GM18868 (cell line): ENCODE measurements at regions not wholly inside any gene's neighbourhood (a gene's known extent, or its start where the extent isn't known, plus 50 kb on each side); places are given as distances from the start of the nearest gene placed in this dataset.

ENCODE experiments used
- ATAC-seq: cut with Tn5 transposase; IDR thresholded peaks from one replicate; pipeline ENCODE4 v1.9.1; 2021; ENCODE audit warnings: mild to moderate bottlenecking, moderate library complexity; ENCODE audit not compliant: unreplicated experiment

- ATAC-seq: no peak
These were observed 173.5 kb upstream of the FN1 start for GRCh38 chr2:215609089-215610032.

- ATAC-seq: no peak
These were observed 171.9 kb upstream of the FN1 start for GRCh38 chr2:215607766-215608165.

GRCh38 chr2:215606219-215606618, 170.4 kb upstream of the FN1 start:
- no peak for ATAC-seq

- ATAC-seq: no peak
These were observed 169.3 kb upstream of the FN1 start for GRCh38 chr2:215605214-215605613.

- no peak for ATAC-seq
These were observed 168.7 kb upstream of the FN1 start for GRCh38 chr2:215604606-215605005.

GRCh38 chr2:215603440-215603839, 167.6 kb upstream of the FN1 start:
- ATAC-seq: no peak

- ATAC-seq: no peak
These were observed 167.1 kb upstream of the FN1 start for GRCh38 chr2:215602997-215603396.

DNA sequence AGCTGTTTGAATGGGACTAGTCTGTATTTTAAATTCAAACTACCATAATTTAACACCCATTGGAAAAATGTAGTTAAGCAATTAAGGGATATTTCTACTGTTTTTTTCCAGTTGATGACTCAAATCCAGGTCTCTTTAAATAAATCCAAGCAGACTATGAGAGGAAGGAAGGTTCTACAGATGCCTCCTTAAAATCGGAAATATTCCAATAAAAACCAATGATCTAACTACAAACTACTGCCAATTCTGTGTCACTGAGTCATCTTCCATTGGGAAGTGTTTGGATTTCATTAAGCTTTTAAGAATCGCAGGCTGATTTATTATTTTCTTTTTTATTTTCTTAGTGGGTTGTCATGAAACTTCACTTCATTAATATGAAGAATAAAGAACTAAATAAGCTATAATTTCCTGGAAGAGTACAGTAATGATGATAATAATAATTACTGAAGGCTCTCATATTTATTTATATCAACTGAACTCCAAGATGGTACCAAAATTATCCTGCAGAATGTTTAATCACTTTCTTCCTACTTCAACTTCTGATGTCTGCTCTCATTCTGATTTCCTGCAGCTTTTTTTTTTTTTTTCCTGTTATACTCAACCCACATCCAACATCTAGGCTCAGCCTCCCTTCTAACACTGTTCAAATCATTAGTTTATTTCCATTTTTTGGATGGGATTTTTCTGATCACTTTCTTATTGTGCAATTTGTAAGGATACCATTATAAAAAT, 166.3 kb upstream of the FN1 start:
- ATAC-seq: no peak

DNA sequence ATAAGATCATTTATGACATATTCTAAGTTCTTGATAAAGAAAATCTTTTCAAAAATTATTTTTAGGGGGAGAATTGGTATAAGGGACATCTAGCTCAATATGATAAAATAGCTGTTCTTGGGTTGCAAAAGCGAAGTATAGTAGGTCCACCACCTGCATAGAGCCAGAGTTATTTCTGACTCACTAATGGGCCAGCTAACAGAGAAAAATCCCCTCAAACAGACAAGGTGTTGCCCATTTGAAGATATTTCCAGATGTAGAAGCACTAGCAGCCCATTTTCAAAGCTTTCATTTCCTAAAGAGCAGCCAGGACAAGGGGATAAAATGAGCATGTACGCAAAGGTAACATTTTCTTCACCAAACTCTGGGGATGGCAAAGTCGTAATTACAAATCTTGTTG, 165.7 kb upstream of the FN1 start:
- no peak for ATAC-seq

DNA sequence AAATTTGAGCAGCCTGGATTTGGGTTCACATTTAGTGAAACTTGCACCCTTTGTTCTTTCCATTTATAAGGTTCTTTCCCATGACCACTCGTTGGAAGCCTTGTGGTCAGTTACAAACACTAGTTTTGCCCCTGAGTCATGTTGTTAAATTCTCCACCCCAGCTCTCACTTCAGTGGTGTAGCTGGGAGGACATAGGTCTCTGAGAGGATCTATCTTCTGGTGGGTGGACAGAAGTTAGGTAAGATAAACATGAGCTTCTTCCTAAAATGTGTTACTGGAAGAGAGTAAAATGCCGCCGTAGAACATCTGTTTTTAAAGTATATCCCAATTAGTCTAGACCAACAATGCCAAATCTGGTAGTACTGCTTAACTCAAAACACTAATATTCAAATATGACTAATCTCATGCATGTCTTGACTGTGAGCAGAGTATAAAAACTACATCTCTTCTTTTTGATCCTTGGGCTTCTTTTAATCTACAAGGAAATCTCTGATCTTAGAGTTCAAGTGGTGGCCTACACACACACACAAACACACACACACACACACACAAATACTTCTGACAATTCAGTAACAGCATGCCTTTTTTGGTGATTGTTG, 162.6 kb upstream of the FN1 start:
- no peak for ATAC-seq

- no peak for ATAC-seq
These were observed 161.7 kb upstream of the FN1 start for GRCh38 chr2:215597577-215597976.

- no peak for ATAC-seq
These were observed 158.9 kb upstream of the FN1 start for GRCh38 chr2:215594766-215595165.

DNA sequence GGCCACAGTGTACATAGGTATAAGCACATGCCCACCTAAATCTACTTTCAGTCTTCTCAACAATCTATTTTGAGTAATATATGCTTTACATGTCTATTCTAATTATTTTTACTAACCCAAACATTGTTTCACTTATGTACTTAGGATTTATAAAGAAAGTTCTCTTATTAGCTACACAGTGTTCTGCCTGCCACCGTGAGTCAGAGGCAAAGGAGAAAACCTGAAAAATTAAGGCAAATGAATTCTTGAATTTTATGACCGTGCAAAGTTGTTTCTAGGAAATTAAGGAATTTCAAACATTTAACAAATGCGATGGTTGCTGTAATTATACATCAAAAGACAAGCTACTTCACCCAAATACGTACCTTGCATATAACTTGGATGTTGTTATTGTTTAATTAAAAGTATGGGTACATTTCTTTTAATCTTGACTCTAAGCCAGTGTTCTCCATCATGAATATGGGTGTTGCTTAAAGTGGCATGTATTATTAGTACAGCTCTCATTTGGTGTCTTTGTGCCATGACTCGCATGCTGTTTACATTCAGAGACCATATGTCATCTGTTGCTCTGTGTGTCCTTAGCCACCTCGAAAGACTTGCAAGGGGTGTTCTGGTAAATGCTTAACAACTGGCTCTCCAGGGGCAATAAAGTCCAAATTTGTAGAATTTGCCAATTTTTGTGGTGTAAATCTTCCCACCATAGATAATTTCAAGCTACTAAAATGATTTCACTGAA, 154.3 kb upstream of the FN1 start:
- no peak for ATAC-seq

DNA sequence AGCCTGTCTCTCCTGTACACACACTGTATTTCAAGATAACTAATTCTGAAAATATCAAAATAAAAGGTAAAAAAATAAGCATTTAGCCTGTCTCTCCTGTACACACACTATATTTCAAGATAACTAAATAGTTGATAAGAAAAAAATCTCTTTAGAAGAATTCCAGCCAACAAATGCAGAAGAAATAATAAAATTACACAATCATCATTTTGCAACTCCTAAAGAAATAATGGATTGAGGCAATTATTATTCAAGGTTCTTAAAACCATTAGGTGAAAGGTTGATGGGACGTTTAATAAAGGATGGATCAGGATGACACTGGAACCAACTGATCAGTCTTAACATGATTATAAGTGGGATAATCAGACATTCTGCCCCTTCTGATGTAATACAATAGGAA, 148.0 kb upstream of the FN1 start:
- no peak for ATAC-seq

GRCh38 chr2:215579809-215580208, 143.9 kb upstream of the FN1 start:
- ATAC-seq: no peak

- ATAC-seq: no peak
These were observed 141.5 kb upstream of the FN1 start for GRCh38 chr2:215577356-215577755.

DNA sequence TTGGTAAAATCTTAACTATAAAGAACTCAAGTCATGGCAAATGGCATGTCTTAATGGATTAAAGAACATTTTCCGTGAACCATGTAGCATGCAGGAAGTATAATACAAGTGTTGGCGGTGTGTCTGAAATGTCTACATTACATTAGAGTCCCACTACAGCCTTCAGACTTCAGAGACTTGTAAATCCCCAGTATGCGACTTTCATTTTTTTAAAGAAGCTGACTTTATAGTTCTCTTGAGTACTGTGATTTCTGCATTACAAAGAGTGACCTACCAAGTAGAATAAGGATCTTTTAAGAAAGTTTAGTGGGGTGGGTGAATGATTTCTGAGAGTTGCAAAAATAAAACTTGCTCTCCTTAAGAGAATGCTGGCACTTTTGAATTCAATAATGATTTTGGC, 140.7 kb upstream of the FN1 start:
- no peak for ATAC-seq

DNA sequence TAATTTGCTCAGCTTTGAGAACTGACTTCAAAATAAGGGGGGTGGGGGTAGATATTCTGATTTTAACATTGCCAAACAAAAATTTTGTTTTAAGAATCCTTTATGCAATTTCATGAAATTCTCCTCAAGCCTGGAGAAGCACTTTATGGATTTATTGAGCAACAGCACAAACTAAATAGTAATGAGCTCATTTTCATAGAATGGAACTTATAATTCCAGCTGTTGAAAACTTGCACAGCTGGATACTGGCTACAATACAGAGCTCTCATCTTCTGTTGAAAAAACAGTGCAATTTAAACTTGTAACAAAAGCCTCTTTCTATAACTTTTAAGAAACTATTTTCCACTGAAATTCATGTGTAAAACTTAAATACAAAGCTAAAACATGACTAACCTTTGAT, 137.6 kb upstream of the FN1 start:
- no peak for ATAC-seq

DNA sequence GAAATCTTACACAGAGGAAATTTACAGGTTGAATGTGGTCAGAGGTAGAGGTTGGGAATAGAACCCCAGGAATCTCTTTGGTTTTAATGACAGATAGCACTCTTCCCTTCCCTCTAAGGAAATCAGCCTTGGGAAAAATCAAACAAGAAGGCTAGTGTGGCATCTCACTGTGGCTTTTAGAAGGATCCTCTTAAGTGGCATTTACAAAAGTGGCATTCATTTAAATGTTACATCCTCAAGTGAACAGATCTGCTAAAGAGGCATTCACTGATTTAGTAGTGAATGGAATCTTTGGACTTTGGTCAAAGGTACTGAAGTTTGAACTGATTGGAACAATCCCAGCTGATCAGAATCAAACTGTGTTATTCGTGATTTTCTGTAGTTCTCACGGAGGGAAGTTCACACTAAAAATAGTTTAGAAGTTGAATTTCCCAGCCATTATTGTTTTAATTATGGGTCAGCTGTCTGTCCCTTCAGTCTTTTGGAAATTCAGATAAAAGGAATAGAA, 136.5 kb upstream of the FN1 start:
- no peak for ATAC-seq

DNA sequence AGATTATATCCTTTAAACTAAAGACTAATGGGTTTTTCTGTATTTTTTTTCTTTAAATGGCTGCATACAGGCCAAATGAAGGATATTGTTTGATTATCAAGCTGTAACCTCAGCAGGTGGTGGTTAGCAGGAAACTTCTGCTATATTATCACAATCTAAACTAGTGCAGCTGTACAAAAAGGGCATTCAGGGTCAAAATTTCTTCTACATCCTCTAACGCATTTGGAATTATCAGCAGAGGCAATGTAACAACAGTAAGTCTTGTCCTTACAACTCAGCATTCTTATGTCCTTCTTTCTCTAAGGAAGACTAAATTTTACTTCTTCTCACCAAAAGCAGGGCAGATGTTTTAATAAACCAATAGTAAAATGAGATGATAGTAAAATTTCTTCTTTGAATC, 135.8 kb upstream of the FN1 start:
- ATAC-seq: no peak

- ATAC-seq: peak; percentile 86
These were observed 131.6 kb upstream of the FN1 start for GRCh38 chr2:215567504-215567903.
